ENCODE measurements at regions not wholly inside any gene's neighbourhood (a gene's known extent, or its start where the extent isn't known, plus 50 kb on each side); places are given as distances from the start of the nearest gene placed in this dataset.

GRCh38 chr4:75172551-75172950 is 239.6 kb downstream of the PARM1 start:
- TF ChIP-seq CTCF (IDR thresholded peaks at IDR 0.05; ENCODE audit: insufficient read depth, low read depth, low read length) (no peak), EZH2 (IDR thresholded peaks at IDR 0.05; ENCODE audit: insufficient read depth, low read length) (no peak)

All from astrocyte (in vitro differentiated cells and primary cell).